Omental fat pad (tissue), 3 donors: ENCODE measurements at regions not wholly inside any gene's neighbourhood (a gene's known extent, or its start where the extent isn't known, plus 50 kb on each side); places are given as distances from the start of the nearest gene placed in this dataset.

Experiments
- ATAC-seq: fragments of 150-250 bp; one replicate; pipeline ENCODE4 v1.9.1; 2016; ENCODE audit warnings: mild to moderate bottlenecking, moderate library complexity; ENCODE audit not compliant: low FRiP score
- DNase-seq: peaks from one replicate; pipeline ENCODE4 v3.0.0-alpha.2; 2019; ENCODE audit warnings: low spot score
- TF ChIP-seq, protein P1 (sequence below), 3 donors: fragments of 450-650 bp; IDR thresholded peaks; one replicate each; pipeline ENCODE4 v1.5.1; 2016 to 2017; ENCODE audit warnings: antibody characterized with exemption in 3 of 3, mild to moderate bottlenecking in 3 of 3, moderate library complexity in 2 of 3

DNA sequence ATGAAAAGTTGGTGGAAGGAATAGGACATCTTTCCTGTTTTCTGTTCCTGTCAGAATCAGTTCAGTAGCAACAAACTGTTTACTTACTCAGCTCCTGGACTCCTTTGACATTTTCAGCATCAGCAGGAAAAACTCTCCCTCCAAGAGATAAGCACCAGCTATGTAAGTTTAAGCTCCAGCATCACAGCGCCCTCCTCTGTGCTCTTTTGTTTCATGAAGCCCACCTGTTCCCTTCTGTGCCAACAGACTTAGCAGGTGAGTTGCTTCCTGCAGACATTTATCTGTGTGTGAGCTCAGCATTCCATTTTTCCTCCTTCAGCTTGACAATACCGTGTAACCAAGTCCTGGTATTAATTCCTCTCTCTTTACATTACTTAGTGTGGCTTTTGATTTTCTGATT, 644.1 kb upstream of the AGA start:
- DNase-seq (no peak), ATAC-seq (no peak)
- TF ChIP-seq, protein P1, sequence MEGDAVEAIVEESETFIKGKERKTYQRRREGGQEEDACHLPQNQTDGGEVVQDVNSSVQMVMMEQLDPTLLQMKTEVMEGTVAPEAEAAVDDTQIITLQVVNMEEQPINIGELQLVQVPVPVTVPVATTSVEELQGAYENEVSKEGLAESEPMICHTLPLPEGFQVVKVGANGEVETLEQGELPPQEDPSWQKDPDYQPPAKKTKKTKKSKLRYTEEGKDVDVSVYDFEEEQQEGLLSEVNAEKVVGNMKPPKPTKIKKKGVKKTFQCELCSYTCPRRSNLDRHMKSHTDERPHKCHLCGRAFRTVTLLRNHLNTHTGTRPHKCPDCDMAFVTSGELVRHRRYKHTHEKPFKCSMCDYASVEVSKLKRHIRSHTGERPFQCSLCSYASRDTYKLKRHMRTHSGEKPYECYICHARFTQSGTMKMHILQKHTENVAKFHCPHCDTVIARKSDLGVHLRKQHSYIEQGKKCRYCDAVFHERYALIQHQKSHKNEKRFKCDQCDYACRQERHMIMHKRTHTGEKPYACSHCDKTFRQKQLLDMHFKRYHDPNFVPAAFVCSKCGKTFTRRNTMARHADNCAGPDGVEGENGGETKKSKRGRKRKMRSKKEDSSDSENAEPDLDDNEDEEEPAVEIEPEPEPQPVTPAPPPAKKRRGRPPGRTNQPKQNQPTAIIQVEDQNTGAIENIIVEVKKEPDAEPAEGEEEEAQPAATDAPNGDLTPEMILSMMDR (IDR thresholded peaks at IDR 0.05), result no peak

DNA sequence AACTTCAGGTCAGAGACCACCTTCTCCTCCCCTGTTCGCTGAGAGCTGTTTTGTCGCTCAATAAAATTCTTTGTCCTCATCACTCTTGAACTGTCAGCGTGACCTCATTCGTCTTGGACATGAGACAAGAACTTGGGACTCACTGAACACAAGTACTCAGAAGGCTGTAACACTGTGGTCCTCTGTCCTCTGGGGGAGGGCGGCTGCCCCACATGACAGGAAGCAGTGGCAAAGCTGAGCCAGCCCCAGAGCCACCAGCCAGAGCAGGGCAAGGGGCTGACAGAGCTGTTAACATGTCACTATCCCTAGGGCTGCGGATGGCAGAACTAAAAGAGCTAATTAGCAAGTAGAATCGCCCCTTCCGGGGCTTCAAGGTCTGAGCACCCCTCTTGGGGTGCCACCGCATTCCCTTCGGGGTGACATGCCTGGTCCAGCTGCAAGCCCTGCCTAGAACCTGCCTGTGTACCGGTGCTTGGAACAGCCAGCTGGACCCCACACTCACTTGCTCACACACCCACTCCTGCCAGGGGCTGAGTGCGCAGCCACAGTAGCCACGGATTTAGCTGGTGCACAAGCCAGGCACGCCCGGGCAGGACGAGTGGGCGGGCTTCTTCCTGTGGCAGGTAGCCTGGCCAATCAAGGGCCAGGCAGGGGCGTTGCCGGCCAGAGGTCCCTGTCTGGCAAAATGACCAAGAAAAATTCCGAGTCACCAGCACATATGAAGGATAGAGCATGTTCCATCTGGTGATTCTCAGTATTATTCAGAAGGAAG, 648.6 kb upstream of the AGA start:
- DNase-seq, result no peak
- ATAC-seq, result no peak
- TF ChIP-seq, protein P1 (IDR thresholded peaks at IDR 0.05), result no peak

DNA sequence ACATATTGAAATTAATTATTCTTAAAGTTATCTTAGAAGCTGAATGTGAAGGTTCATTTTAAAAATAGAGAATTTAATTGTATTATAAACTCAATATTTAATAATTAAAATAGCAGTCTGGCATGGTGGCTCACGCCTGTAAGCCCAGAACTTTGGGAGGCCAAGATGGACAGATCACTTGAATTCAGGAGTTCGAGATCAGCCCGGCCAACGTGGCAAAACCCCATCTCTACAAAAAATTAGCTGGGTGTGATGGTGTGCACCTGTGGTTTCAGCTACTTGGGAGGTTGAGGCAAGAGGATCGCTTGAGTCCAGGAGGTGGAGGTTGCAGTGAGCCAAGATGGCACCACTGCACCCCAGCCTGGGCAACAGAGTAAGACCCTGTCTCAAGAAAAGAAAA, 659.9 kb upstream of the AGA start:
- TF ChIP-seq, protein P1 (IDR thresholded peaks at IDR 0.05), result no peak
- DNase-seq, result no peak
- no peak for ATAC-seq

DNA sequence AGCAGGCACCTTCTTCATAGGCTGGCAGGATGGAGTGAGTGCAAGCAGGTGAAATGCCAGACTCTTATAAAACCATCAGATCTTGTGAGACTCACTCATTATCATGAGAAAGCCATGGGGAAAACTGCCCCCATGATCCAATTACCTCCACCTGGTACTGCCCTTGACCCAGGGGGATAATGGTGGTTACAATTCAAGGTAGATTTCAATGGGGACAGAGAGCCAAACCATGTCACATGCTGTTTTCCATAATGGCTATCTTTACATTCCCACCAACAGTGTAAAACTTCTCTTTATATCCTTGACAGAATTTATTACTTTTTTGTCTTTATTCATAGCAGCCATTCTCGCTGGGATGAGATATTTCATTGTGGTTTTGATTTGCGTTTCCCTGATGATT, 663.0 kb upstream of the AGA start:
- DNase-seq (no peak), ATAC-seq (no peak)
- TF ChIP-seq, protein P1 (IDR thresholded peaks at IDR 0.05), result no peak

DNA sequence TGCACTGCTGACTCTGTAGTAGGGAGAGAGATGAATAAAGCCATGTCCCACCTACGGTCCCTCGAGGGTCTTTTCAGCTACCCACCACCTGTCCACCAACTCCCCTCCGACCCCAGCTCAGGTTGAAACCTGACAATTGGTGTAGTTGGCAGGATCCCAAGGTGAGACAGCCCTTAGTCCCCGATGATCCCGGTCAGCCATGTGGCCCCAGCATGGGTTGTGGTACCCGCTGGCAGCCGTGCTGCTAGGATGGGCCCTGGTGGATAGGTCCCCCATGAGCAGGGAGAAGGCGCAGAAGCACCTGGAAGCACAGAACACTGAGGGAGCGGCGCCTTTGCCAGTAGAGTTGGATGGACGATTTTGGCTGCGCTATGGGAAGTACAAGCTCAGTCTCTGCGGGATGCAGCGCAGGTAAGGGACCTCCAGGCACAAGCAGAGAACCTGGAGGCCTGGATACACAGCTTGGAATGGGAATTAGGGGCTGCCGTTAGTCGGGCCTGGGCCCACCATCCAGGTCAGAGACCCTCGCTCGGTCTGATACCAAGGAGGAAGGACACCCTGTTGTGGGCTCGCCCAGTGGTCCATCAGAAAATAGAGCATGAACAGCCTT, 694.6 kb upstream of the AGA start:
- ATAC-seq (no peak), DNase-seq (no peak)
- TF ChIP-seq, protein P1 (IDR thresholded peaks at IDR 0.05), result no peak

DNA sequence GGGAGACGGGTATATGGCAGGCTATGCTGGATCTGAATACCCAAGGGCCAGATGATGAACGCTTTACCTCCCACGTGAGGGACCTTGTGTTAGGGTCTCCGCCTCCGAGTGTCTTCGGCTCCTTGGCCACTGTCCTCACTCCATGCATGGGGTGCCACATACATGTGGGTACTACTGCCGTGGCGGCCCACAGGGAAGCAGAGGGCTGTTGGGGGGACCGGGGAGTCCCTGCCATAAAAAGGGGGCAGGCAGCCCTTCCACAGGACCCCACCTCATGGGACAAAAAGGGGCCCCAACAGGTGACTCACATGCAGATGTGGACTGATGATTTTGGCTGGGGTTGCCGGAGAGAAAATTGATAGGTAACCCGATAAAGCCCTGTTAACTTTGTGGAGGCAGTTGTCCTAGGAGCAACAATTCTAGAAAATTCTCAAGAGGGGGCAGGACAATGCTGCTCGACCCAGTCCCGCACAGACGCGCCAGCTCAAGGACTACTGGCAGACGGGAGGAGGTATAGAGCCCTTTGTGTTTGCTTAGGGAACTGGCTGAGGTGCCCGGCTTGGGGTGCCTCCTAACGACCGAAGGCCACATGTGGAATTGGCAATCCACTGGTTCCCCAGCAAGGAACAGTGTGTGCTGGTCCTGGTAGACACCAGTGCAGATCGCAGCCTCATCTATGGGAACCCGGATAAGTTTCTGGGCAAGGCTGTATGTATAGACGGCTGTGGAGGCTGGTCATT, 695.7 kb upstream of the AGA start:
- ATAC-seq (no peak), DNase-seq (no peak)
- TF ChIP-seq, protein P1 (IDR thresholded peaks at IDR 0.05), result no peak
